MCF 10A (cell line): ENCODE measurements at regions not wholly inside any gene's neighbourhood (a gene's known extent, or its start where the extent isn't known, plus 50 kb on each side); places are given as distances from the start of the nearest gene placed in this dataset.

Experiments
- BruUV-seq: library from RNA; stranded (reverse); fragments of 400-500 nt; replicated peaks from 2 replicates; lab custom pipeline; 2021; lab: Mats Ljungman, UMichigan
- CTCF ChIA-PET: fragments of 300-600 bp; sonication (Branson Sonifier 250); formaldehyde crosslinking; extraction: SDS; loops from one replicate; lab custom pipeline; 2021; ENCODE audit warnings: antibody characterized with exemption, inconsistent platforms; lab: Yijun Ruan, JAX
- POLR2A ChIA-PET: fragments of 300-600, 350-650 bp; sonication (Branson Sonifier 250); formaldehyde crosslinking; extraction: SDS; loops from one replicate; lab custom pipeline; 2020; ENCODE audit warnings: antibody characterized with exemption, inconsistent platforms; lab: Yijun Ruan, JAX
- DNase-seq: peaks from one replicate; pipeline ENCODE4 v3.0.0-alpha.2; 2018; ENCODE audit not compliant: unreplicated experiment
- H3K27ac Mint-ChIP-seq: one replicate; pipeline ENCODE4 v1.8.0; 2022; ENCODE audit warnings: mild to moderate bottlenecking, low read depth, mixed read lengths; ENCODE audit not compliant: unreplicated experiment
- H3K27me3 Mint-ChIP-seq: one replicate; pipeline ENCODE4 v1.8.0; 2022; ENCODE audit warnings: mixed read lengths; ENCODE audit not compliant: insufficient read depth, unreplicated experiment
- H3K36me3 Mint-ChIP-seq: one replicate; pipeline ENCODE4 v1.8.0; 2022; ENCODE audit warnings: mild to moderate bottlenecking, moderate library complexity, mixed read lengths; ENCODE audit not compliant: insufficient read depth, unreplicated experiment
- H3K4me1 Mint-ChIP-seq: one replicate; pipeline ENCODE4 v1.8.0; 2022; ENCODE audit warnings: mixed read lengths; ENCODE audit not compliant: insufficient read depth, unreplicated experiment
- H3K4me3 Mint-ChIP-seq: one replicate; pipeline ENCODE4 v1.8.0; 2022; ENCODE audit warnings: mild to moderate bottlenecking, moderate library complexity, mixed read lengths; ENCODE audit not compliant: unreplicated experiment
- H3K9me3 Mint-ChIP-seq: one replicate; pipeline ENCODE4 v1.8.0; 2022; ENCODE audit warnings: mixed read lengths; ENCODE audit not compliant: unreplicated experiment
- intact Hi-C: fragments of 100-400 bp; cut with micrococcal nuclease; formaldehyde crosslinking; loops from 2 replicates; pipeline ENCODE4 v1.14.1; 2022
- TF ChIP-seq, protein P1 (sequence below): fragments of 200-600 bp; IDR thresholded peaks from one replicate; pipeline ENCODE4 v1.8.0; 2022; ENCODE audit warnings: antibody characterized with exemption, mild to moderate bottlenecking; ENCODE audit not compliant: unreplicated experiment

- H3K27me3 Mint-ChIP-seq, result no peaks in the 10 kb centered on the region
- H3K27ac Mint-ChIP-seq, result no peak overlapping the region
- no peaks in the 10 kb centered on the region for H3K36me3 Mint-ChIP-seq
- ChIA-PET POLR2A (no interaction called here), CTCF (no interaction called here)
- DNase-seq, result no peak
- no TSS peak for BruUV-seq
- intact Hi-C loops, result no loop called here
- H3K9me3 Mint-ChIP-seq, result no peaks in the 10 kb centered on the region
- H3K4me1 Mint-ChIP-seq, result no peaks in the 10 kb centered on the region
- TF ChIP-seq, protein P1, sequence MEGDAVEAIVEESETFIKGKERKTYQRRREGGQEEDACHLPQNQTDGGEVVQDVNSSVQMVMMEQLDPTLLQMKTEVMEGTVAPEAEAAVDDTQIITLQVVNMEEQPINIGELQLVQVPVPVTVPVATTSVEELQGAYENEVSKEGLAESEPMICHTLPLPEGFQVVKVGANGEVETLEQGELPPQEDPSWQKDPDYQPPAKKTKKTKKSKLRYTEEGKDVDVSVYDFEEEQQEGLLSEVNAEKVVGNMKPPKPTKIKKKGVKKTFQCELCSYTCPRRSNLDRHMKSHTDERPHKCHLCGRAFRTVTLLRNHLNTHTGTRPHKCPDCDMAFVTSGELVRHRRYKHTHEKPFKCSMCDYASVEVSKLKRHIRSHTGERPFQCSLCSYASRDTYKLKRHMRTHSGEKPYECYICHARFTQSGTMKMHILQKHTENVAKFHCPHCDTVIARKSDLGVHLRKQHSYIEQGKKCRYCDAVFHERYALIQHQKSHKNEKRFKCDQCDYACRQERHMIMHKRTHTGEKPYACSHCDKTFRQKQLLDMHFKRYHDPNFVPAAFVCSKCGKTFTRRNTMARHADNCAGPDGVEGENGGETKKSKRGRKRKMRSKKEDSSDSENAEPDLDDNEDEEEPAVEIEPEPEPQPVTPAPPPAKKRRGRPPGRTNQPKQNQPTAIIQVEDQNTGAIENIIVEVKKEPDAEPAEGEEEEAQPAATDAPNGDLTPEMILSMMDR, result no peak
- H3K4me3 Mint-ChIP-seq, result no peak overlapping the region
Observed at GRCh38 chr21:16742131-16742641, 770.7 kb upstream of the CXADR start.

GRCh38 chr21:16742741-16743140 lies 770.1 kb upstream of the CXADR start:
- Mint-ChIP-seq H3K9me3 (no peaks in the 10 kb centered on the region), H3K4me3 (no peak overlapping the region), H3K4me1 (no peaks in the 10 kb centered on the region), H3K27me3 (no peaks in the 10 kb centered on the region), H3K27ac (no peak overlapping the region), H3K36me3 (no peaks in the 10 kb centered on the region)
- POLR2A ChIA-PET, result no interaction called here
- intact Hi-C loops, result no loop called here
- TF ChIP-seq, protein P1, result no peak
- CTCF ChIA-PET, result no interaction called here
- DNase-seq, result no peak
- no TSS peak for BruUV-seq

DNA sequence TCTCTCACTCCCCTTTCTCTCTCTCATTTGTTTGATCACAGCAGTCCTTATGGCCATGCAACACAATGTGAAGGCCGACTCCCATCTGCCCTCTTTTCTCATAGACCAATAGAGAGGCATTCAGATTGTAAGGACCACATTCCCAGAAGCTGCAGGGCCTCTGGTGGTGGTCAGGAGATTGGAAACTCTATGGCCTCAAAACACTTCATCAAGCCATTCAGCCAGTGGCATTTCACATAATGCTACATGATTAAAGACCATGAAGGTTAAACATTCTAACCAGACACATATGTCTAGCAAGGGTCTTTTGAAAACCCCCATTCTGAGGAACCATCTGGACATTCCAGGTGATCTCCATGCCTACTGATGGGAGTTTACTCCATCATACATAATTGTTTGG lies 769.5 kb upstream of the CXADR start:
- H3K27ac Mint-ChIP-seq, result no peak overlapping the region
- CTCF ChIA-PET, result no interaction called here
- intact Hi-C loops, result no loop called here
- no TSS peak for BruUV-seq
- H3K36me3 Mint-ChIP-seq, result no peaks in the 10 kb centered on the region
- no peaks in the 10 kb centered on the region for H3K27me3 Mint-ChIP-seq
- no peaks in the 10 kb centered on the region for H3K9me3 Mint-ChIP-seq
- no peak overlapping the region for H3K4me3 Mint-ChIP-seq
- DNase-seq, result no peak
- H3K4me1 Mint-ChIP-seq, result no peaks in the 10 kb centered on the region
- TF ChIP-seq, protein P1, result no peak
- POLR2A ChIA-PET, result no interaction called here

- Mint-ChIP-seq H3K27me3 (no peaks in the 10 kb centered on the region), H3K4me1 (no peaks in the 10 kb centered on the region), H3K9me3 (no peaks in the 10 kb centered on the region), H3K36me3 (peaks cover 7% of the 10 kb centered on the region), H3K4me3 (no peak overlapping the region), H3K27ac (no peak overlapping the region)
- TF ChIP-seq, protein P1, result no peak
- DNase-seq, result no peak
- intact Hi-C loops, result no loop called here
- no TSS peak for BruUV-seq
- CTCF ChIA-PET, result no interaction called here
- POLR2A ChIA-PET, result interaction anchor here (0.6 kb wide), 1 partner anchor 60 kb away, joined by 4 read pairs; no protein-coding TSS in a partner anchor
Observed at GRCh38 chr21:16750926-16751325, 761.9 kb upstream of the CXADR start.
